ENCODE measurements at regions not wholly inside any gene's neighbourhood (a gene's known extent, or its start where the extent isn't known, plus 50 kb on each side); places are given as distances from the start of the nearest gene placed in this dataset.

DNA sequence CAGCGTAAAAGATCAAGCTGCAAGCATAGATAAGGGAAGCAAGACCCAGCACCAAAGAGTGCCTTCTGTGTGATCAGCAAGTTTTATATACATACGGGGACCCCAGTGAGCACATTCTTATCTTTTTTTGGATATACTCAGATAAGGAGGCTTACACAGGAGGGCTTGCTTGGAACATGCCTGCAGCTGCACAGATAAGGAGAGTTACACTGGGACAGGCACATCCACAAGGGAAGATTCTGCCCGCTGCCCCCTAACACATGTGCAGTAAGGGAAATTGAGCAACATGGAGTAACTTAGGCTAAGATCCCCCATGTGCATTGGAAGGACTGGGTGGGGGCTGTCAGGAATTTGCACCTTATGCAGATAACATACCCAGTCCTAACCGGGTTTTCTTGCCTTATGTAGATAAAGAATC is 1334.8 kb downstream of the MRPL39 start:
- POLR2A ChIA-PET = no interaction called here
- Histone ChIP-seq H3K36me3 (ENCODE audit: control insufficient read depth in 2 of 2, insufficient read depth in 1 of 2, low read length in 2 of 2) (no peaks in the 10 kb centered on the region), H3K4me3 (ENCODE audit: low read depth, low read length) (no peak overlapping the region), H3K27ac (ENCODE audit: extremely low read depth, low read depth, low read length) (no peak overlapping the region), H3K4me1 (ENCODE audit: control insufficient read depth, insufficient read depth, low read length) (no peaks in the 10 kb centered on the region), H3K9me3 (ENCODE audit: control insufficient read depth, insufficient read depth, low read depth, low read length) (no peaks in the 10 kb centered on the region)
- no peak for TF ChIP-seq WT1 (tag by site-specific recombination; IDR thresholded peaks at IDR 0.05)
- TF ChIP-seq ZNF274 (IDR thresholded peaks at IDR 0.05; ENCODE audit: low read length) = no peak
- TF ChIP-seq ZNF274 (tag by site-specific recombination; IDR thresholded peaks at IDR 0.05; ENCODE audit: borderline replicate concordance) = no peak
- TF ChIP-seq ZNF544 (tag by site-specific recombination; IDR thresholded peaks at IDR 0.05) = no peak
- TF ChIP-seq, protein P1, sequence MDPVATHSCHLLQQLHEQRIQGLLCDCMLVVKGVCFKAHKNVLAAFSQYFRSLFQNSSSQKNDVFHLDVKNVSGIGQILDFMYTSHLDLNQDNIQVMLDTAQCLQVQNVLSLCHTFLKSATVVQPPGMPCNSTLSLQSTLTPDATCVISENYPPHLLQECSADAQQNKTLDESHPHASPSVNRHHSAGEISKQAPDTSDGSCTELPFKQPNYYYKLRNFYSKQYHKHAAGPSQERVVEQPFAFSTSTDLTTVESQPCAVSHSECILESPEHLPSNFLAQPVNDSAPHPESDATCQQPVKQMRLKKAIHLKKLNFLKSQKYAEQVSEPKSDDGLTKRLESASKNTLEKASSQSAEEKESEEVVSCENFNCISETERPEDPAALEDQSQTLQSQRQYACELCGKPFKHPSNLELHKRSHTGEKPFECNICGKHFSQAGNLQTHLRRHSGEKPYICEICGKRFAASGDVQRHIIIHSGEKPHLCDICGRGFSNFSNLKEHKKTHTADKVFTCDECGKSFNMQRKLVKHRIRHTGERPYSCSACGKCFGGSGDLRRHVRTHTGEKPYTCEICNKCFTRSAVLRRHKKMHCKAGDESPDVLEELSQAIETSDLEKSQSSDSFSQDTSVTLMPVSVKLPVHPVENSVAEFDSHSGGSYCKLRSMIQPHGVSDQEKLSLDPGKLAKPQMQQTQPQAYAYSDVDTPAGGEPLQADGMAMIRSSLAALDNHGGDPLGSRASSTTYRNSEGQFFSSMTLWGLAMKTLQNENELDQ (tag by site-specific recombination; IDR thresholded peaks at IDR 0.05; ENCODE audit: low read depth) = no peak
- no peak for TF ChIP-seq ZNF560 (tag by site-specific recombination; IDR thresholded peaks at IDR 0.05; ENCODE audit: borderline replicate concordance)
- no peak for TF ChIP-seq SCRT1 (tag by site-specific recombination; IDR thresholded peaks at IDR 0.05; ENCODE audit: borderline replicate concordance)
- no peak for TF ChIP-seq ZNF549 (tag by site-specific recombination; IDR thresholded peaks at IDR 0.05)
- TF ChIP-seq, protein P2, sequence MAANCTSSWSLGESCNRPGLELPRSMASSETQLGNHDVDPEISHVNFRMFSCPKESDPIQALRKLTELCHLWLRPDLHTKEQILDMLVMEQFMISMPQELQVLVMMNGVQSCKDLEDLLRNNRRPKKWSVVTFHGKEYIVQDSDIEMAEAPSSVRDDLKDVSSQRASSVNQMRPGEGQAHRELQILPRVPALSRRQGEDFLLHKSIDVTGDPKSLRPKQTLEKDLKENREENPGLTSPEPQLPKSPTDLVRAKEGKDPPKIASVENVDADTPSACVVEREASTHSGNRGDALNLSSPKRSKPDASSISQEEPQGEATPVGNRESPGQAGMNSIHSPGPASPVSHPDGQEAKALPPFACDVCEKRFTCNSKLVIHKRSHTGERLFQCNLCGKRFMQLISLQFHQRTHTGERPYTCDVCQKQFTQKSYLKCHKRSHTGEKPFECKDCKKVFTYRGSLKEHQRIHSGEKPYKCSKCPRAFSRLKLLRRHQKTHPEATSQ (tag by site-specific recombination; IDR thresholded peaks at IDR 0.05) = no peak
- no peak for TF ChIP-seq ZNF184 (tag by site-specific recombination; IDR thresholded peaks at IDR 0.05)
- TF ChIP-seq, protein P3, sequence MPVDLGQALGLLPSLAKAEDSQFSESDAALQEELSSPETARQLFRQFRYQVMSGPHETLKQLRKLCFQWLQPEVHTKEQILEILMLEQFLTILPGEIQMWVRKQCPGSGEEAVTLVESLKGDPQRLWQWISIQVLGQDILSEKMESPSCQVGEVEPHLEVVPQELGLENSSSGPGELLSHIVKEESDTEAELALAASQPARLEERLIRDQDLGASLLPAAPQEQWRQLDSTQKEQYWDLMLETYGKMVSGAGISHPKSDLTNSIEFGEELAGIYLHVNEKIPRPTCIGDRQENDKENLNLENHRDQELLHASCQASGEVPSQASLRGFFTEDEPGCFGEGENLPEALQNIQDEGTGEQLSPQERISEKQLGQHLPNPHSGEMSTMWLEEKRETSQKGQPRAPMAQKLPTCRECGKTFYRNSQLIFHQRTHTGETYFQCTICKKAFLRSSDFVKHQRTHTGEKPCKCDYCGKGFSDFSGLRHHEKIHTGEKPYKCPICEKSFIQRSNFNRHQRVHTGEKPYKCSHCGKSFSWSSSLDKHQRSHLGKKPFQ (tag by site-specific recombination; IDR thresholded peaks at IDR 0.05) = no peak
- CTCF ChIA-PET = no interaction called here

DNA sequence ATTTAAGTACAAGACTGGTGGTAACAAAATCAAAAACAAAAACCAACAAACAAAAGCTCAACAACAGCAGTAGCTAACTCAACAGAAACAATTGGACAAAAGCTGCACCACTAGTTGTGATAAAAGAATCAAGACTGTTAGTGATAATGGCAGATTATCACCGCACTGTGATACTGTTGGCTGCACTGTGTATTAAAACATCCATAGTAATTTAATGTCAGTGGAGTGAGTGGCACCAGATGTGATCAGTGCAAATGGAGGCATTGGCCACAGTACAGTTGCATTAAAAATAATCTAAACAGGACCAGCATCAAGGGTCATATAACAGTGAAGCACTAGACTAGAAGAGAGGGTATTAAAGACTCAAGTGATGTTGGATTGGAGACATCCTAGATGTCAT is 1341.3 kb downstream of the MRPL39 start:
- Histone ChIP-seq H3K4me1 (ENCODE audit: control insufficient read depth, insufficient read depth, low read length) (no peaks in the 10 kb centered on the region), H3K27ac (ENCODE audit: extremely low read depth, low read depth, low read length) (no peak overlapping the region), H3K9me3 (ENCODE audit: control insufficient read depth, insufficient read depth, low read depth, low read length) (no peaks in the 10 kb centered on the region), H3K4me3 (ENCODE audit: low read depth, low read length) (no peak overlapping the region), H3K36me3 (ENCODE audit: control insufficient read depth in 2 of 2, insufficient read depth in 1 of 2, low read length in 2 of 2) (no peaks in the 10 kb centered on the region)
- ChIA-PET CTCF (no interaction called here), POLR2A (no interaction called here)
- TF ChIP-seq, protein P4, sequence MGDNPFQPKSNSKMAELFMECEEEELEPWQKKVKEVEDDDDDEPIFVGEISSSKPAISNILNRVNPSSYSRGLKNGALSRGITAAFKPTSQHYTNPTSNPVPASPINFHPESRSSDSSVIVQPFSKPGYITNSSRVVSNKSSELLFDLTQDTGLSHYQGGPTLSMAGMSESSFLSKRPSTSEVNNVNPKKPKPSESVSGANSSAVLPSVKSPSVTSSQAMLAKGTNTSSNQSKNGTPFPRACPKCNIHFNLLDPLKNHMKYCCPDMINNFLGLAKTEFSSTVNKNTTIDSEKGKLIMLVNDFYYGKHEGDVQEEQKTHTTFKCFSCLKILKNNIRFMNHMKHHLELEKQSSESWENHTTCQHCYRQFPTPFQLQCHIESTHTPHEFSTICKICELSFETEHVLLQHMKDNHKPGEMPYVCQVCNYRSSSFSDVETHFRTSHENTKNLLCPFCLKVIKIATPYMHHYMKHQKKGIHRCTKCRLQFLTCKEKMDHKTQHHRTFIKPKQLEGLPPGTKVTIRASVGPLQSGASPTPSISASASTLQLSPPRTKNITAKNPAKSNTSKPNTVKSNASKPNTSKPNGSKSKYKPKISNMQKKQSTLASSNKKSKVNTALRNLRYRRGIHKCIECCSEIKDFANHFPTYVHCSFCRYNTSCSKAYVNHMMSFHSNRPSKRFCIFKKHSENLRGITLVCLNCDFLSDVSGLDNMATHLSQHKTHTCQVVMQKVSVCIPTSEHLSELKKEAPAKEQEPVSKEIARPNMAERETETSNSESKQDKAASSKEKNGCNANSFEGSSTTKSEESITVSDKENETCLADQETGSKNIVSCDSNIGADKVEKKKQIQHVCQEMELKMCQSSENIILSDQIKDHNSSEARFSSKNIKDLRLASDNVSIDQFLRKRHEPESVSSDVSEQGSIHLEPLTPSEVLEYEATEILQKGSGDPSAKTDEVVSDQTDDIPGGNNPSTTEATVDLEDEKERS (tag by site-specific recombination; IDR thresholded peaks at IDR 0.05) = no peak

DNA sequence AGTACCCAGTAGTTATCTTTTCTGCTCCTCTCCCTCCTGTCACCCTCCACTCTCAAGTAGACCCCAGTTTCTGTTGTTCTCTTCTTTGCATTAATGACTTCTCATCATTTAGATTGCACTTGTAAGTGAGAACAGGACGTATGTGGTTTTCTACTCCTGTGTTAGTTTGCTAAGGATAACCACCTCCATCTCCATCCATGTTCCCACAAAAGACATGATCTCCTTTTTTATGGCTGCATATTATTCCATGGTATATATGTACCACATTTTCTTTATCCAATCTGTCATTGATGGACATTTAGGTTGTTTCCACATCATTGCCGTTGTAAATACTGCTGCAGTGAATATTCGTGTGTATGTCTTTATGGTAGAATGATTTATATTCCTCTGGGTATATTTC is 1346.5 kb downstream of the MRPL39 start:
- no peaks in the 10 kb centered on the region for H3K4me1 ChIP-seq (ENCODE audit: control insufficient read depth, insufficient read depth, low read length)
- no peak overlapping the region for H3K4me3 ChIP-seq (ENCODE audit: low read depth, low read length)
- H3K27ac ChIP-seq (ENCODE audit: extremely low read depth, low read depth, low read length) = no peak overlapping the region
- POLR2A ChIA-PET = no interaction called here
- H3K9me3 ChIP-seq (ENCODE audit: control insufficient read depth, insufficient read depth, low read depth, low read length) = no peaks in the 10 kb centered on the region
- H3K36me3 ChIP-seq (ENCODE audit: control insufficient read depth in 2 of 2, insufficient read depth in 1 of 2, low read length in 2 of 2) = no peaks in the 10 kb centered on the region
- CTCF ChIA-PET = no interaction called here
- TF ChIP-seq ZNF529 (tag by site-specific recombination; IDR thresholded peaks at IDR 0.05; ENCODE audit: insufficient replicate concordance) = no peak
- no peak for TF ChIP-seq ZNF596 (tag by site-specific recombination; IDR thresholded peaks at IDR 0.05)
- no peak for TF ChIP-seq ZIC2 (tag by site-specific recombination; IDR thresholded peaks at IDR 0.05)
- TF ChIP-seq, protein P5, sequence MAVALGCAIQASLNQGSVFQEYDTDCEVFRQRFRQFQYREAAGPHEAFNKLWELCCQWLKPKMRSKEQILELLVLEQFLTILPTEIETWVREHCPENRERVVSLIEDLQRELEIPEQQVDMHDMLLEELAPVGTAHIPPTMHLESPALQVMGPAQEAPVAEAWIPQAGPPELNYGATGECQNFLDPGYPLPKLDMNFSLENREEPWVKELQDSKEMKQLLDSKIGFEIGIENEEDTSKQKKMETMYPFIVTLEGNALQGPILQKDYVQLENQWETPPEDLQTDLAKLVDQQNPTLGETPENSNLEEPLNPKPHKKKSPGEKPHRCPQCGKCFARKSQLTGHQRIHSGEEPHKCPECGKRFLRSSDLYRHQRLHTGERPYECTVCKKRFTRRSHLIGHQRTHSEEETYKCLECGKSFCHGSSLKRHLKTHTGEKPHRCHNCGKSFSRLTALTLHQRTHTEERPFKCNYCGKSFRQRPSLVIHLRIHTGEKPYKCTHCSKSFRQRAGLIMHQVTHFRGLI (tag by site-specific recombination; IDR thresholded peaks at IDR 0.05) = no peak
- TF ChIP-seq, protein P6, sequence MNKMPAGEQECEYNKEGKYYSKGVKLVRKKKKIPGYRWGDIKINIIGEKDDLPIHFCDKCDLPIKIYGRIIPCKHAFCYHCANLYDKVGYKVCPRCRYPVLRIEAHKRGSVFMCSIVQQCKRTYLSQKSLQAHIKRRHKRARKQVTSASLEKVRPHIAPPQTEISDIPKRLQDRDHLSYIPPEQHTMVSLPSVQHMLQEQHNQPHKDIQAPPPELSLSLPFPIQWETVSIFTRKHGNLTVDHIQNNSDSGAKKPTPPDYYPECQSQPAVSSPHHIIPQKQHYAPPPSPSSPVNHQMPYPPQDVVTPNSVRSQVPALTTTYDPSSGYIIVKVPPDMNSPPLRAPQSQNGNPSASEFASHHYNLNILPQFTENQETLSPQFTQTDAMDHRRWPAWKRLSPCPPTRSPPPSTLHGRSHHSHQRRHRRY (tag by site-specific recombination; IDR thresholded peaks at IDR 0.05) = no peak
- no peak for TF ChIP-seq ZNF140 (tag by site-specific recombination; IDR thresholded peaks at IDR 0.05)
- TF ChIP-seq ZNF76 (tag by site-specific recombination; IDR thresholded peaks at IDR 0.05; ENCODE audit: borderline replicate concordance, low read depth) = no peak

All from HEK293 (cell line).